ENCODE measurements at regions not wholly inside any gene's neighbourhood (a gene's known extent, or its start where the extent isn't known, plus 50 kb on each side); places are given as distances from the start of the nearest gene placed in this dataset.

- no peak for DNase-seq
Measured at GRCh38 chr7:21099432-21099831, 312.7 kb upstream of the SP8 start.

GRCh38 chr7:21099955-21100354 is 313.3 kb upstream of the SP8 start:
- no peak for DNase-seq

- no peak for DNase-seq
Measured at GRCh38 chr7:21101541-21101940, 314.9 kb upstream of the SP8 start.

GRCh38 chr7:21103426-21104123 is 316.9 kb upstream of the SP8 start:
- no peak for DNase-seq

GRCh38 chr7:21104124-21104500 is 317.4 kb upstream of the SP8 start:
- DNase-seq: no peak

GRCh38 chr7:21106296-21106732 is 319.6 kb upstream of the SP8 start:
- no peak for DNase-seq

- no peak for DNase-seq
Measured at GRCh38 chr7:21107101-21107500, 320.4 kb upstream of the SP8 start.

GRCh38 chr7:21108182-21108581 is 319.7 kb upstream of the SP4 start:
- peak; percentile 79 for DNase-seq

GRCh38 chr7:21113609-21114415 is 314.1 kb upstream of the SP4 start:
- no peak for DNase-seq

- DNase-seq: no peak
Measured at GRCh38 chr7:21123586-21123985, 304.3 kb upstream of the SP4 start.

GRCh38 chr7:21125297-21125696 is 302.6 kb upstream of the SP4 start:
- DNase-seq: no peak

- peak; percentile 75 for DNase-seq
Measured at GRCh38 chr7:21128062-21128817, 299.6 kb upstream of the SP4 start.

- DNase-seq: no peak
Measured at GRCh38 chr7:21131897-21132296, 296.0 kb upstream of the SP4 start.

GRCh38 chr7:21134631-21135030 is 293.3 kb upstream of the SP4 start:
- no peak for DNase-seq

- no peak for DNase-seq
Measured at GRCh38 chr7:21135437-21135836, 292.4 kb upstream of the SP4 start.

- no peak for DNase-seq
Measured at GRCh38 chr7:21137640-21138039, 290.2 kb upstream of the SP4 start.

GRCh38 chr7:21140622-21141021 is 287.3 kb upstream of the SP4 start:
- no peak for DNase-seq

GRCh38 chr7:21141476-21141875 is 286.4 kb upstream of the SP4 start:
- DNase-seq: no peak

GRCh38 chr7:21142081-21142480 is 285.8 kb upstream of the SP4 start:
- peak; percentile 13 for DNase-seq

GRCh38 chr7:21146642-21147423 is 281.1 kb upstream of the SP4 start:
- DNase-seq: no peak

- DNase-seq: peak; percentile 90
Measured at GRCh38 chr7:21149809-21150208, 278.1 kb upstream of the SP4 start.

- DNase-seq: no peak
Measured at GRCh38 chr7:21154614-21155013, 273.3 kb upstream of the SP4 start.

- no peak for DNase-seq
Measured at GRCh38 chr7:21159506-21159905, 268.4 kb upstream of the SP4 start.
